NT2/D1 (cell line): ENCODE measurements at regions not wholly inside any gene's neighbourhood (a gene's known extent, or its start where the extent isn't known, plus 50 kb on each side); places are given as distances from the start of the nearest gene placed in this dataset.
"Not testable (repeated sequence)": the region's sequence is repeated elsewhere in the genome, so short reads cannot be mapped to it uniquely, and the experiment has no call there.

Source experiments
- DNase-seq: peaks from one replicate; pipeline ENCODE4 v3.0.0-alpha.2; 2011; ENCODE audit warnings: low read depth, low spot score
- H3K27me3 ChIP-seq: 2 replicates; pipeline ENCODE4 v1.6.0; 2011; ENCODE audit warnings: mild to moderate bottlenecking; ENCODE audit not compliant: insufficient read length, insufficient read depth
- H3K36me3 ChIP-seq: 2 replicates; pipeline ENCODE4 v1.6.1; 2011; ENCODE audit warnings: mild to moderate bottlenecking, low read length, mixed read lengths; ENCODE audit not compliant: insufficient read depth, insufficient read length
- H3K4me1 ChIP-seq: 2 replicates; pipeline ENCODE4 v1.5.1; 2011; ENCODE audit not compliant: insufficient read depth, insufficient read length
- H3K4me3 ChIP-seq: 2 replicates; pipeline ENCODE4 v1.5.1; 2011; ENCODE audit warnings: low read depth; ENCODE audit not compliant: insufficient read length
- H3K9ac ChIP-seq: 2 replicates; pipeline ENCODE4 v1.6.0; 2011; ENCODE audit warnings: low read depth; ENCODE audit not compliant: insufficient read length
- H3K9me3 ChIP-seq: 2 replicates; pipeline ENCODE4 v1.5.1; 2011; ENCODE audit warnings: mild to moderate bottlenecking, low read length; ENCODE audit not compliant: insufficient read depth
- SUZ12 ChIP-seq: IDR thresholded peaks from 2 replicates; pipeline ENCODE4 v1.6.1; 2011; ENCODE audit not compliant: insufficient read length, insufficient read depth; ENCODE audit errors: extremely low read depth
- YY1 ChIP-seq: IDR thresholded peaks from 2 replicates; pipeline ENCODE4 v1.6.1; 2011; ENCODE audit not compliant: insufficient read length, insufficient read depth
- ZNF274 ChIP-seq: IDR thresholded peaks from 2 replicates; pipeline ENCODE4 v1.6.1; 2011; ENCODE audit warnings: mild to moderate bottlenecking, low read depth, low read length

- no peaks in the 10 kb centered on the region for H3K9me3 ChIP-seq
- no peak for TF ChIP-seq YY1
- no peak for TF ChIP-seq SUZ12
- no peak for TF ChIP-seq ZNF274
- DNase-seq = peak; percentile 33
- no peaks in the 10 kb centered on the region for H3K4me1 ChIP-seq
- H3K9ac ChIP-seq = no peak overlapping the region
- no peaks in the 10 kb centered on the region for H3K27me3 ChIP-seq
- no peaks in the 10 kb centered on the region for H3K36me3 ChIP-seq
- H3K4me3 ChIP-seq = no peak overlapping the region
These were observed 229.1 kb upstream of the RBBP8 start for GRCh38 chr18:22703883-22704585.

- H3K27me3 ChIP-seq = no peaks in the 10 kb centered on the region
- no peaks in the 10 kb centered on the region for H3K9me3 ChIP-seq
- no peak overlapping the region for H3K9ac ChIP-seq
- TF ChIP-seq YY1 = no peak
- TF ChIP-seq ZNF274 = no peak
- TF ChIP-seq SUZ12 = no peak
- DNase-seq = no peak
- H3K4me3 ChIP-seq = no peak overlapping the region
- no peaks in the 10 kb centered on the region for H3K36me3 ChIP-seq
- H3K4me1 ChIP-seq = no peaks in the 10 kb centered on the region
These were observed 228.6 kb upstream of the RBBP8 start for GRCh38 chr18:22704586-22704918.

- no peak for DNase-seq
- H3K4me1 ChIP-seq = no peaks in the 10 kb centered on the region
- no peaks in the 10 kb centered on the region for H3K36me3 ChIP-seq
- no peak for TF ChIP-seq SUZ12
- TF ChIP-seq ZNF274 = no peak
- no peak for TF ChIP-seq YY1
- H3K4me3 ChIP-seq = no peak overlapping the region
- H3K9ac ChIP-seq = no peak overlapping the region
- no peaks in the 10 kb centered on the region for H3K9me3 ChIP-seq
- H3K27me3 ChIP-seq = no peaks in the 10 kb centered on the region
These were observed 227.8 kb upstream of the RBBP8 start for GRCh38 chr18:22705328-22705727.

- H3K4me3 ChIP-seq, H3K9me3 ChIP-seq, H3K27me3 ChIP-seq, H3K4me1 ChIP-seq, DNase-seq, H3K36me3 ChIP-seq, H3K9ac ChIP-seq: not testable (repeated sequence)
These were observed 227.1 kb upstream of the RBBP8 start for GRCh38 chr18:22706025-22706424.

GRCh38 chr18:22709288-22710060 is 223.7 kb upstream of the RBBP8 start:
- no peaks in the 10 kb centered on the region for H3K27me3 ChIP-seq
- no peaks in the 10 kb centered on the region for H3K9me3 ChIP-seq
- DNase-seq = no peak
- H3K4me3 ChIP-seq = no peak overlapping the region
- H3K36me3 ChIP-seq = no peaks in the 10 kb centered on the region
- no peaks in the 10 kb centered on the region for H3K4me1 ChIP-seq
- TF ChIP-seq ZNF274 (no peak), SUZ12 (no peak), YY1 (no peak)
- H3K9ac ChIP-seq = no peak overlapping the region

GRCh38 chr18:22710673-22711191 is 222.4 kb upstream of the RBBP8 start:
- no peaks in the 10 kb centered on the region for H3K36me3 ChIP-seq
- H3K27me3 ChIP-seq = no peaks in the 10 kb centered on the region
- no peak for DNase-seq
- no peak for TF ChIP-seq SUZ12
- no peak for TF ChIP-seq YY1
- no peak for TF ChIP-seq ZNF274
- H3K9me3 ChIP-seq = no peaks in the 10 kb centered on the region
- no peak overlapping the region for H3K9ac ChIP-seq
- no peaks in the 10 kb centered on the region for H3K4me1 ChIP-seq
- no peak overlapping the region for H3K4me3 ChIP-seq

GRCh38 chr18:22711192-22711685 is 221.9 kb upstream of the RBBP8 start:
- Histone ChIP-seq H3K4me3 (no peak overlapping the region), H3K9ac (no peak overlapping the region), H3K9me3 (no peaks in the 10 kb centered on the region), H3K4me1 (no peaks in the 10 kb centered on the region), H3K27me3 (no peaks in the 10 kb centered on the region), H3K36me3 (no peaks in the 10 kb centered on the region)
- DNase-seq = no peak
- TF ChIP-seq YY1 (no peak), SUZ12 (no peak), ZNF274 (no peak)
